Astrocyte of the cerebellum (primary cell): ENCODE measurements at regions not wholly inside any gene's neighbourhood (a gene's known extent, or its start where the extent isn't known, plus 50 kb on each side); places are given as distances from the start of the nearest gene placed in this dataset.

ENCODE experiments used
- DNase-seq: peaks from one replicate; pipeline ENCODE4 v3.0.0-alpha.2; 2011; ENCODE audit warnings: low read depth
- H3K4me3 ChIP-seq: 2 replicates; pipeline ENCODE4 v1.5.1; 2011; ENCODE audit warnings: mild to moderate bottlenecking, low read depth, low read length, moderate library complexity
- in situ Hi-C: cut with HindIII; loops from 2 replicates; pipeline ENCODE4 v1.10.0; 2017; ENCODE audit warnings: low sequenced_read_pairs
- TF ChIP-seq, protein P1 (sequence below): IDR thresholded peaks from 2 replicates; pipeline ENCODE4 v1.5.1; 2012; ENCODE audit warnings: low read length, low read depth, moderate library complexity, mild to moderate bottlenecking; ENCODE audit errors: missing control alignments

DNA sequence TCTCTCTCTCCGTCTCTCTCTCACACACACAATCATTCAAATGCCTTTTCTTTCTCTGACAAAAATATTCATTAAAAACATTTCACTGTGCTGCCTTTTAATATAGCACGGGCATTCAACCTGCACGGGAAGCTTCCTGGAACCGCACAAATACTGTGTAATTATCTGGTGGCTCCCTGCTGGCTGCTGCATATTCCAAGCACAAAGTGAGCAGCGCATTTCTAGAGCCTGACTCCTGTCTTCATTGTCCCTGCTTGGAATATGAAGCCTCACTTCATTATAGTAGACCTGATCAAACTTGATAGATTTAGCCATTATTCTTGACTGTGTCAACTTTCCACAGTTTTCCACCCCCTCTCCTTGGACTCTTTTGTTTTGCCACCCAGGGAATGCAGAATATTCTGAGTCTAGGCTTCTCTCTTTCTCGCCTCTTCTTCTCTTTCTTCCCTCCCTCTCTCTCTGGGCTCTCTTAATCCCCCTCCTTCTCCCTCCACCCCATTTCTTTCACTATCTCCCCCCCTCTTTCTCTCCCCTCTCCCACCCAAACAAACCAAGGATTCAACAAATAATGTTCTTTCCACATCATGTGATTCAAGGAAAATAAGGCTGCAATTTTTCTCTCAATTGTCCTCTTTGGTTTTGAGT, 672.1 kb upstream of the FANCL start:
- TF ChIP-seq, protein P1, sequence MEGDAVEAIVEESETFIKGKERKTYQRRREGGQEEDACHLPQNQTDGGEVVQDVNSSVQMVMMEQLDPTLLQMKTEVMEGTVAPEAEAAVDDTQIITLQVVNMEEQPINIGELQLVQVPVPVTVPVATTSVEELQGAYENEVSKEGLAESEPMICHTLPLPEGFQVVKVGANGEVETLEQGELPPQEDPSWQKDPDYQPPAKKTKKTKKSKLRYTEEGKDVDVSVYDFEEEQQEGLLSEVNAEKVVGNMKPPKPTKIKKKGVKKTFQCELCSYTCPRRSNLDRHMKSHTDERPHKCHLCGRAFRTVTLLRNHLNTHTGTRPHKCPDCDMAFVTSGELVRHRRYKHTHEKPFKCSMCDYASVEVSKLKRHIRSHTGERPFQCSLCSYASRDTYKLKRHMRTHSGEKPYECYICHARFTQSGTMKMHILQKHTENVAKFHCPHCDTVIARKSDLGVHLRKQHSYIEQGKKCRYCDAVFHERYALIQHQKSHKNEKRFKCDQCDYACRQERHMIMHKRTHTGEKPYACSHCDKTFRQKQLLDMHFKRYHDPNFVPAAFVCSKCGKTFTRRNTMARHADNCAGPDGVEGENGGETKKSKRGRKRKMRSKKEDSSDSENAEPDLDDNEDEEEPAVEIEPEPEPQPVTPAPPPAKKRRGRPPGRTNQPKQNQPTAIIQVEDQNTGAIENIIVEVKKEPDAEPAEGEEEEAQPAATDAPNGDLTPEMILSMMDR: no peak
- in situ Hi-C loops: no loop called here

GRCh38 chr2:58911877-58912276, 670.8 kb upstream of the FANCL start:
- in situ Hi-C loops: no loop called here
- no peak for DNase-seq
- H3K4me3 ChIP-seq: no peak overlapping the region
- TF ChIP-seq, protein P1: no peak

More for the DNA sequence above, 672.1 kb upstream of the FANCL start:
- H3K4me3 ChIP-seq: no peak overlapping the region
- DNase-seq: no peak

DNA sequence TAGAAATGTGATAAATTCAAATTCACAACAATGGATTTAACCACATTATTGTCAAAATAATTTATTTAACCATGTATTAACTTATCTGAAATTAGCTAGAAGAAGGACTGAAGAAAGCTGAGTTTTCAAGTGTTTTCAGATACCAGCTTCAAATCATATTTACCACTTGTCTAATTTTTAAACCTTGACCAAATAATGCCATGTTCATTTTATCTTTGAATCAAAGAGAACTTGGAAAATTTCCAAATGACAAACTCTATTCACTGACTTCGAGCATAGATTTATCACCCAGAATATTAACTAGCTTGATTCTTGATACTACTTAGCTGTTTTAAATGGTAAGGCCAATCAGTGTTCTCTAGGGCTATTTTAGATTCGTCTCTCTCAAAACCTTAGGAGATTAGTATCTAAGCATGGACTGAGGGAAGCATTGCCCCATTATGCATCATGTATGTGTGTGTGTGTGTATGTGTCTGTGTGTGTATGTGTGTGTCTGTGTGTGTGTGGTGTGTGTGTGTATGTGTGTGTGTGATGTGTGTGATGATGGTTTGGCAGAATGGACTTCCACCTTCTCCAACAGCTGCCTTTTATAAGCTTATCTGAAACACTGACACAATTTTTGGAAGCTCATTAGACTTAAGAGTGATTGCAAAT, 667.5 kb upstream of the FANCL start:
- no peak overlapping the region for H3K4me3 ChIP-seq
- TF ChIP-seq, protein P1: no peak
- in situ Hi-C loops: no loop called here
- no peak for DNase-seq

DNA sequence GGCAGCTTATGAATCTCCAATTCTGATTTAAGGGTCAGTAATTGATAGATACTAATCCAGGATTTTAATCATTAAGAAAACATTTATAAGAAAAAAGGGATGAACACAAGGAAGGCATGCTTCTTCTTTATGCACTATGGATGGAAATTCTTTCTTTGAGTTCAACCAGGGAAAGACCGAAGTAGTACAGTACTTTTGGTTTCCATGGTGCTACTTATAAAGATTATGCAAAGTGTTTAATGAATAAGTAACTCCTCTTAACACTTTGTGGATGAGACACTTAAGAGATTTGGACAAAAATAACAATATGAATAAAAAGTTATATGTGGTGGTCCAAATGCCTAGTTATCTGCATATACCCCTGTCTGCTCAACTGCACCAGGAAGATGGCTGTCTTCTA, 666.5 kb upstream of the FANCL start:
- H3K4me3 ChIP-seq: no peak overlapping the region
- in situ Hi-C loops: no loop called here
- TF ChIP-seq, protein P1: no peak
- no peak for DNase-seq

GRCh38 chr2:58906081-58906645, 665.0 kb upstream of the FANCL start:
- no peak for DNase-seq
- TF ChIP-seq, protein P1: no peak
- no peak overlapping the region for H3K4me3 ChIP-seq
- in situ Hi-C loops: no loop called here

DNA sequence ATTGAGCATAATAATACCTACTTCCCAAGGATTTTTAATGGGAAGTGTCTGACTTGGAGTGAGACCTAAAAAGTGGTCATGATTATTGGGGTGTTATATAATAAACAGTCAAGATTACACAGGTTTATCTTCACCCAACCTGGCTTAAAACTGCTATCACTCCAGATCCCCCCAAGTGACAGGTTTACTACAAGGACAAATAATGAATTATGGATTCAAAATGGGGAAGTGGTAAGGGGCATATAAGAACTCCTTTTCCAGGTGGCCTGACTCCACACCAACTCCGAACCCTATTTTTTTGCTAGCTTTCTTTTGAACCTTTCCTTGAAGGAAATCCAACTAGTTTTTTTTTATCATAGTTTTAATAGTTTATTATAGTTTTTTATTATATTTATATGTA, 663.0 kb upstream of the FANCL start:
- no peak overlapping the region for H3K4me3 ChIP-seq
- TF ChIP-seq, protein P1: no peak
- no peak for DNase-seq
- in situ Hi-C loops: no loop called here
